Neuronal stem cell (in vitro differentiated cells): ENCODE measurements at regions not wholly inside any gene's neighbourhood (a gene's known extent, or its start where the extent isn't known, plus 50 kb on each side); places are given as distances from the start of the nearest gene placed in this dataset.

Experiments used
- DNase-seq: peaks from one replicate; pipeline ENCODE4 v3.0.0-alpha.2; 2013; ENCODE audit warnings: low spot score
- H2AFZ ChIP-seq: one replicate; pipeline ENCODE4 v1.6.1; 2013; ENCODE audit warnings: mild to moderate bottlenecking, low read length, inconsistent platforms
- H2AK5ac ChIP-seq: 2 replicates; pipeline ENCODE4 v1.6.1; 2013; ENCODE audit warnings: low read depth, mild to moderate bottlenecking, inconsistent platforms, low read length, moderate library complexity, mixed read lengths
- H2BK120ac ChIP-seq: 2 replicates; pipeline ENCODE4 v1.6.1; 2013; ENCODE audit warnings: low read depth, mild to moderate bottlenecking, inconsistent platforms, low read length, moderate library complexity, mixed read lengths
- H2BK12ac ChIP-seq: one replicate; pipeline ENCODE4 v1.6.1; 2013; ENCODE audit warnings: low read length, inconsistent platforms
- H2BK15ac ChIP-seq: 2 replicates; pipeline ENCODE4 v1.6.1; 2013; ENCODE audit warnings: mild to moderate bottlenecking, low read length, inconsistent platforms, mixed read lengths
- H2BK5ac ChIP-seq: one replicate; pipeline ENCODE4 v1.6.1; 2013; ENCODE audit warnings: inconsistent platforms, mild to moderate bottlenecking, low read length, moderate library complexity
- H3K14ac ChIP-seq: one replicate; pipeline ENCODE4 v1.6.1; 2013; ENCODE audit warnings: low read length, inconsistent platforms
- H3K18ac ChIP-seq: 2 replicates; pipeline ENCODE4 v1.6.1; 2013; ENCODE audit warnings: low read length, inconsistent platforms
- H3K23ac ChIP-seq: 2 replicates; pipeline ENCODE4 v1.6.1; 2013; ENCODE audit warnings: low read depth, mild to moderate bottlenecking, mixed read lengths, low read length, inconsistent platforms; ENCODE audit not compliant: poor library complexity
- H3K27ac ChIP-seq: replicated peaks from 3 replicates; pipeline ENCODE4 v1.5.1; 2013; ENCODE audit warnings: low read length, inconsistent platforms
- H3K27me3 ChIP-seq, 3 experiments: 2 replicates each; pipeline ENCODE4 v1.6.1; 2013; ENCODE audit warnings: low read length in 3 of 3, mild to moderate bottlenecking in 2 of 3, inconsistent platforms in 1 of 3, low read depth in 1 of 3, mixed read lengths in 1 of 3, moderate library complexity in 1 of 3; ENCODE audit not compliant: control insufficient read depth in 3 of 3, insufficient read depth in 3 of 3
- H3K36me3 ChIP-seq, 2 donors: replicated peaks in 1 of 2; 2 replicates each; pipeline ENCODE4 v1.6.1; 2013; ENCODE audit warnings: low read length in 2 of 2; ENCODE audit not compliant: control insufficient read depth in 2 of 2, insufficient read depth in 2 of 2
- H3K4ac ChIP-seq: 2 replicates; pipeline ENCODE4 v1.6.1; 2013; ENCODE audit warnings: inconsistent platforms, mild to moderate bottlenecking, low read length, moderate library complexity
- H3K4me1 ChIP-seq, 2 donors: 1 replicate in 1 of 2; 2 replicates in 1 of 2; pipeline ENCODE4 v1.6.1; 2013; ENCODE audit warnings: low read length in 2 of 2, low read depth in 1 of 2; ENCODE audit not compliant: control insufficient read depth in 2 of 2, insufficient read depth in 1 of 2
- H3K4me2 ChIP-seq: one replicate; pipeline ENCODE4 v1.6.1; 2013; ENCODE audit warnings: mild to moderate bottlenecking, low read length, inconsistent platforms; ENCODE audit not compliant: insufficient read depth, poor library complexity, severe bottlenecking
- H3K4me3 ChIP-seq, 2 donors: 2 replicates each; pipeline ENCODE4 v1.5.1; 2013; ENCODE audit warnings: low read length in 2 of 2, mild to moderate bottlenecking in 2 of 2, inconsistent platforms in 1 of 2, moderate library complexity in 1 of 2
- H3K79me1 ChIP-seq: one replicate; pipeline ENCODE4 v1.6.1; 2013; ENCODE audit warnings: low read depth, mild to moderate bottlenecking, inconsistent platforms, low read length, moderate library complexity
- H3K9ac ChIP-seq: one replicate; pipeline ENCODE4 v1.6.1; 2013; ENCODE audit warnings: mild to moderate bottlenecking, low read depth, low read length, inconsistent platforms; ENCODE audit not compliant: poor library complexity
- H3K9me3 ChIP-seq, 2 donors: replicated peaks in 1 of 2; 2 replicates each; pipeline versions ENCODE3 to v1.6.1; 2013; ENCODE audit warnings: low read length in 2 of 2, mild to moderate bottlenecking in 2 of 2, inconsistent platforms in 1 of 2, low read depth in 1 of 2, mixed read lengths in 1 of 2, moderate library complexity in 1 of 2; ENCODE audit not compliant: control insufficient read depth in 2 of 2, insufficient read depth in 1 of 2
- H4K8ac ChIP-seq: one replicate; pipeline ENCODE4 v1.6.1; 2013; ENCODE audit warnings: low read depth, mild to moderate bottlenecking, inconsistent platforms, low read length, moderate library complexity
- H4K91ac ChIP-seq: one replicate; pipeline ENCODE4 v1.6.1; 2013; ENCODE audit warnings: low read length, low read depth, mild to moderate bottlenecking, inconsistent platforms; ENCODE audit not compliant: poor library complexity
- WGBS, 2 donors: extraction: QIAGEN DNeasy Blood & Tissue Kit; methylation state at CpG; one replicate each; pipeline ENCODE4 v1.1.7; 2013; ENCODE audit warnings: missing lambda C conversion rate in 2 of 2, mixed read lengths in 1 of 2; ENCODE audit not compliant: insufficient read length in 2 of 2, insufficient replicate concordance in 1 of 2; ENCODE audit errors: extremely low coverage in 2 of 2; 5-methylcytosine and 5-hydroxymethylcytosine counted together

GRCh38 chr2:238745997-238746396 lies 101.9 kb upstream of the TWIST2 start:
- Histone ChIP-seq H2BK15ac (no peak overlapping the region), H4K91ac (no peak overlapping the region), H3K4me3 (no peak overlapping the region), H3K4me1 (no peaks in the 10 kb centered on the region), H3K9ac (peak overlapping the region; percentile 63), H2AFZ (no peak overlapping the region), H3K36me3 (no peaks in the 10 kb centered on the region), H3K27me3 (no peaks in the 10 kb centered on the region), H2AK5ac (no peak overlapping the region), H2BK5ac (no peak overlapping the region), H3K9me3 (no peaks in the 10 kb centered on the region), H3K23ac (peak overlapping the region; percentile 37), H3K14ac (no peak overlapping the region), H2BK120ac (no peak overlapping the region), H3K4ac (no peak overlapping the region), H2BK12ac (peak overlapping the region; percentile 8), H3K18ac (no peak overlapping the region), H3K4me2 (no peak overlapping the region), H3K27ac (no peak overlapping the region), H4K8ac (no peak overlapping the region), H3K79me1 (no peaks in the 10 kb centered on the region)
- DNase-seq = no peak
- no CpG with 5 or more reads among the region's 5 CpGs for WGBS, 2 donors

- H4K8ac ChIP-seq = no peak overlapping the region
- no peak overlapping the region for H3K4me3 ChIP-seq
- no peak overlapping the region for H4K91ac ChIP-seq
- WGBS, 2 donors = no CpG with 5 or more reads among the region's 18 CpGs
- H3K14ac ChIP-seq = peak overlapping the region; percentile 57
- no peak overlapping the region for H3K23ac ChIP-seq
- H3K27me3 ChIP-seq = no peaks in the 10 kb centered on the region
- no peak overlapping the region for H2BK12ac ChIP-seq
- H3K9ac ChIP-seq = no peak overlapping the region
- no peak for DNase-seq
- no peak overlapping the region for H3K4me2 ChIP-seq
- H3K4me1 ChIP-seq = no peaks in the 10 kb centered on the region
- H2BK15ac ChIP-seq = no peak overlapping the region
- no peaks in the 10 kb centered on the region for H3K9me3 ChIP-seq
- no peak overlapping the region for H2AFZ ChIP-seq
- no peak overlapping the region for H2AK5ac ChIP-seq
- no peaks in the 10 kb centered on the region for H3K79me1 ChIP-seq
- no peaks in the 10 kb centered on the region for H3K36me3 ChIP-seq
- H3K27ac ChIP-seq = no peak overlapping the region
- H3K4ac ChIP-seq = no peak overlapping the region
- no peak overlapping the region for H2BK5ac ChIP-seq
- H3K18ac ChIP-seq = no peak overlapping the region
- H2BK120ac ChIP-seq = no peak overlapping the region
These were observed 100.8 kb upstream of the TWIST2 start for GRCh38 chr2:238747114-238747513.

GRCh38 chr2:238747557-238747956 lies 100.3 kb upstream of the TWIST2 start:
- H2BK5ac ChIP-seq = no peak overlapping the region
- H3K36me3 ChIP-seq = no peaks in the 10 kb centered on the region
- no peak overlapping the region for H4K8ac ChIP-seq
- no peak overlapping the region for H2BK120ac ChIP-seq
- H3K23ac ChIP-seq = no peak overlapping the region
- H3K14ac ChIP-seq = no peak overlapping the region
- H3K4me3 ChIP-seq = no peak overlapping the region
- H2BK15ac ChIP-seq = no peak overlapping the region
- no peak overlapping the region for H4K91ac ChIP-seq
- H2AFZ ChIP-seq = no peak overlapping the region
- H2BK12ac ChIP-seq = no peak overlapping the region
- no peak overlapping the region for H3K18ac ChIP-seq
- no peak overlapping the region for H3K27ac ChIP-seq
- no peak overlapping the region for H3K9ac ChIP-seq
- no peak overlapping the region for H3K4ac ChIP-seq
- no CpG with 5 or more reads among the region's 3 CpGs for WGBS, 2 donors
- no peak for DNase-seq
- no peak overlapping the region for H2AK5ac ChIP-seq
- no peak overlapping the region for H3K4me2 ChIP-seq
- H3K79me1 ChIP-seq = no peaks in the 10 kb centered on the region
- H3K9me3 ChIP-seq = no peaks in the 10 kb centered on the region
- H3K4me1 ChIP-seq = no peaks in the 10 kb centered on the region
- no peaks in the 10 kb centered on the region for H3K27me3 ChIP-seq

GRCh38 chr2:238750212-238750904 lies 97.5 kb upstream of the TWIST2 start:
- H2BK120ac ChIP-seq = no peak overlapping the region
- no peaks in the 10 kb centered on the region for H3K79me1 ChIP-seq
- no peaks in the 10 kb centered on the region for H3K4me1 ChIP-seq
- H3K4me3 ChIP-seq = no peak overlapping the region
- no peak overlapping the region for H3K18ac ChIP-seq
- no peak overlapping the region for H2AFZ ChIP-seq
- H3K27me3 ChIP-seq = no peaks in the 10 kb centered on the region
- no peak overlapping the region for H2BK15ac ChIP-seq
- H3K9me3 ChIP-seq = no peaks in the 10 kb centered on the region
- no peak overlapping the region for H4K8ac ChIP-seq
- no peak overlapping the region for H2BK5ac ChIP-seq
- no peak overlapping the region for H3K4me2 ChIP-seq
- H2BK12ac ChIP-seq = no peak overlapping the region
- no peaks in the 10 kb centered on the region for H3K36me3 ChIP-seq
- H3K14ac ChIP-seq = no peak overlapping the region
- no peak overlapping the region for H3K4ac ChIP-seq
- no peak overlapping the region for H3K23ac ChIP-seq
- no peak for DNase-seq
- H3K9ac ChIP-seq = no peak overlapping the region
- no peak overlapping the region for H3K27ac ChIP-seq
- WGBS, 2 donors = no CpG with 5 or more reads among the region's 3 CpGs
- H4K91ac ChIP-seq = no peak overlapping the region
- H2AK5ac ChIP-seq = no peak overlapping the region
